HG02943 (cell line): ENCODE measurements at regions not wholly inside any gene's neighbourhood (a gene's known extent, or its start where the extent isn't known, plus 50 kb on each side); places are given as distances from the start of the nearest gene placed in this dataset.
A peak's percentile ranks its signal among the peaks of the same experiment; 100 is the strongest.

Source experiments
- ATAC-seq: cut with Tn5 transposase; IDR thresholded peaks from one replicate; pipeline ENCODE4 v1.9.1; 2021; ENCODE audit warnings: mild to moderate bottlenecking, low read depth, moderate library complexity; ENCODE audit not compliant: unreplicated experiment

DNA sequence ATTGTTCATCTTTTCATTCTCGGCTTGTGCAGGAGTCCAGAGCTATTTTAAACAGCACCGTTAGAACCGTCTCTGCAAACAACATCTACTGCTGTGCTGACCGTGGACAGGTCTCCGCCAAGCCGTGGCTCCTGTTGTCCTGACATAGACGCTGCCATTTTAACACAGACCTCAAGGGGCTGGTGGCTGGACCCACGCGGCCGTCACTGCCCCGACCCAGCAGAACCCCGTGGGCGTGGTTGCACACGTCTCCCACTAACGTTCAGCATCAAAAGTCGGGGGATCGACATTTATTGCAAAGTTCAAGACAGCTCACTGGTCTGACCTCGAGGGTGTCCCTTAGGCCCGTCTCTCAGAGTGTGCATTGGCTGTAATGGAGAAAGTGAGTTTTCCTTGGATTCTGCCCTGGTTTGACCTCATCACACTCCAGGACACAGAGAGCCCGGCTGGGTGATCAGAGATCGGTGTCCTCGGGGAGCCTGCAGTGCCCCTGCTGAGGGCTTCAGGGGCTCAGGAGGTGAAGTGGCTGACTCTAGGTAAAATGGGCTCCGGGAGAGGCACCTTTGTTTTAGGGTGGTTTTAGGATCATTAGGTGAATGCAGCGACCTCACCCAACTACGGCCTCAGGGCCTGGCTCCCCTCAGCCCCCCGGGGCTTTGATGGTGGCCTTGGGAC lies 363.2 kb downstream of the THBS2 start:
- no peak for ATAC-seq

DNA sequence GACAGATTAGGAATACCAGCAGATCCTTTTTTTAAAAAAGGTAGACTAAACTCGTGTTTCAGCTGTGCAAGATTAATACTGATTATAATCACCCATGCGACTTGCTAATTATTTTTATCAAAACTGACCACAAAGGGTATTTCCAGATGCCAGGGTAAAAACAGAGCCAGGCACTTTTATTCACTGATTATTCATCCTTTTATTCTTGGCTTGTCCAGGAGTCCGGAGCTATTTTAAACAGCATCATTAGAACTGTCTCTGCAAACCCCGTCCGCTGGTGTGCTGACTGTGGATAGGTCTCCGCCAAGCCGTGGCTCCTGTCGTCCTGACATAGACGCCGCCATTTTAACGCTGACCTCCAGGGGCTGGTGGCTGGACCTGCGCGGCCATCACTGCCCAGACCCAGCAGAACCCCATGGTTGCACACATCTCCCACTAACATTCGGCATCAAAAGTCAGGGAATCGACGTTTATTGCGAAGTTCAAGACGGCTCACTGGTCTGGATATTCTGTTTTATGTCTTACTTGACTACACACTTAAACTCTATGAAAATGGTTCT lies 364.8 kb downstream of the THBS2 start:
- ATAC-seq, result no peak

DNA sequence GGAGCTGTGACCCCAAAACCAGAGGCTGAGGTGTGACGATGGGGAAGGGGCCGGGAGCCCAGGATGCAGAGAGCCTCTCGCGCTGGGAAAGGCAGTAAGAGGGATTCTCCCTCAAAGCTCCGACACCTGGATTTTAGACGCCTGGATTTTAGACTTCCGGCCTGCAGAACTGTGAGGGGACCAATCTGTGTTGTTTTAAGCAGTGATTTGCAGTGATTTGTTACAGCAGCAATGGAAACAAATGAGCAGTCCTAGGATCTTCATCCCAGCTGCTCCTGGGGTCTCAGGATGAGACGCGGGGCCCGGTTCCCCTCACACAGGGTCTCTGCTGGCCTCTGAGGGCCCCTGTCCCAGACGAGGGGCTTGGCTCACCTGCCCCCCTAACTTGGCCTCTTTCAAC lies 365.5 kb downstream of the THBS2 start:
- no peak for ATAC-seq

DNA sequence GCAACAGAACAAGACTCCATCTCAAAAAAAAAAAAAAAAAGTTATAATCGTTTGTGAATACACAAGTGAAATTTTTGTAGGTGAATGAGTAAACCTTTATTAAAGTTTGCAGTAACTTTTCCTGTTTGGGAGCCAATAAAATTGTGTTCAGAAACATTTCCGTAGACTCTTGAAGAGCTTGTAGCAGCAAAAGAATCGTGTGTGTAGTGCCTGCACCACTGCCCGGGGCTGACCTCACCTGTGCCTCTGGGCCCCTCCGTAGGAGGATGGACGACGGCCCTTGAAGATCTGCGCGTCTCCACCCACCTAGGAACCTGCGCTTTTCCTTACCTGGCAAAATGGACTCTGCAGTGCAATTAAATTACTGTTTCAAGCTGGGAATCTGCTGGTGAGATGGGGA lies 366.0 kb downstream of the THBS2 start:
- no peak for ATAC-seq

DNA sequence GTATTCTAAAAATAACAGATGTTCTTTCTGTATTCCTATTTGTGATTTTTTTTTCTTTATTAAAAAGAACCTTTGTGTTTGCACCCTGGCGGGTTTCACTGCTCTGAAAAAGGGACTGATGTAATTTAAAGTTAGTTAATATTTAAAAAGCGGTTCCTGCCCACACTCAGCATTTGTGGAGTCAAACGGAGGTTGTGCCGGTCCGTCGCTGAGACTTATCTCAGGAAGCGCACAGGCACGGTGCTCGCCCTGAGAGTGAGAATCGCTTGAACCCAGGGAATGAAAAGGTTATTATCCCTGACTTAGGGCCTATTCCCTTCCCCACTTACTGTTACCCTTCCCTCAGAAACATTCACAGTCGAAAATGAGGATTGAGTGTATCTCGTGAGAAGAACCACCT lies 366.7 kb downstream of the THBS2 start:
- ATAC-seq, result no peak

DNA sequence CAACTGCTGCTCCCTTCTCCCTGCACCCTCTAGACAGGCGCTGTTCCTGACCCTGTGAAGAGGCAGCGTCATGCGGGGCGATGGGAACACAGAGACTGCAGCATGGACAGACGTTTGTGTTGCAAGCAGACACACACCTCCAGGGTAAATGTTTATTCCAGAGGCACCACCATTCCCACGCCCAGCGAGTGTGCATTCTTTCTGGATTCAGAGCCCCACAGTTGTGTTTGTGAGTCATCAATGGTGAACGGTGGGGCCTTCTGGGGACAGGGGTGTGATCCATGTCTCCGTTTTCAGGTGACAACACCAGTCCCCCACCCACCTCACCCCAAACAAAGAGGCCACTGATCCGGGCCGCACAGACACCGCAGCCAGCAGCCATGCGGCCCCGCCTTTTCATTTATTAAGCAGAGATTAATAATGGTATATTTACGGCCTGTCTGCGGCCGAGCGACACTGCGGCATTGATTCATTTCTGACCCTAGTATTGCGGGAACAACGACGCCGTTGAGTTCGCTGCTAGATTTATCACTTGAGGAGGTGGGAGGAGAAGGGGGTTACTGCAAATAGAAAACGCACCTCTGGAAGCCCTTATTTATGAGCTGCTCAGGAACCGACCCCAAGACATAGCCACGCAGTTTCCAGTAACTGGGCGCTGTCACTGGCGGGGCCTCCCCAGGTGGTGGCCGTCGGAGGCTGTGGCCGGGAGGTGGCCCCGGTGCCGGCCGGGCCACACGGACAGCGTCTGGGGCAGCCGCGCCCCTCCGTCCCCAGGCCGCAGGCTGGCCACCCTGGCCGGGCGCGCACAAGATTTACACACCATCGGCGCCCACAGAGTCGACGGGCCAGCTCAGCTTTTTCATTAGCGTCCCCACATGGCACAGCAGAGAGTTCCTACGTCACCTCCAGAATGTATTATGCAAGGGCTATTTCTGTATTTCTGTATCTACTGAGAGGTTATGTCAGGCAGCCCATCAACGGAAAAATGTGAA lies 367.6 kb downstream of the THBS2 start:
- no peak for ATAC-seq

DNA sequence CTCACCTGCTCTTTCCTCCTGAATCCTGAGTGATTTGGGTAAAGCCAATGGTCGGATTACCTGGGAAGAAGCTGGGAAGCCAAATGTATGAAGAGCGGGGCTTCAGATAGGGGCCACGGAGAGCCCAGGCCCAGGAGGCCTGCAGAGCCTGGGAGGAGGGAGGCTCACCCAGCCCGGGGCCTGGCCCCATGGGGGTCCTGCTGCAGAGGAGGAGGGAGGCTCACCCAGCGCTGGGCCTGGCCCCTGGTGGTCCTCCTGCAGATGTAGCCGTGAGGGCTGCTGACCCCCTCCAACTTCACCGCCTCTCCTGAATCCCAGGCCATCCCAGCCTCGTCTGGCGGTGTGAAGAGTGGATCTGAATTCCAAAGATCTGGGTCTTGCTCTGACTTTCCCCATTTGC lies 368.4 kb downstream of the THBS2 start:
- ATAC-seq, result no peak

DNA sequence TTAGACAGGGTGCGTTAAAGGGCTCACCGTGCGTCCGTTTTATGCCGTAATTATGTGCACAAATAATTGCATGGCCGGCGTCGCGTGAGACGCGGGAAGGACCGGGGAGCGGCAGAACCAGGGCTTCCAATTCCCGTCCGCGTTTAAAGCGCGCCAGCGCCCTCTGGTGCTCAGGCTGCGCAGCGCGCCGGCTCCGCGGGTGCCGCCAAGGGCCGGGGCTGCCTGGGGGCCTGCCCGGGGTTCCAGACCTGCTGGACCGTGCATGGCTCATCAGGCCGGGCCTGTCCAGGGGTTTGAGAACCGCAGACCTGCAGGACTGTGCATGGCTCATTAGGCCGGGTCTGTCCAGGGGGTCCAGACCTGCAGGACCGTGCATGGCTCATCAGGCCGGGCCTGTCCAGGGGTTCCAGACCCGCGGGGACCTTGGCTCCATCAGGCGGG lies 369.0 kb downstream of the THBS2 start:
- ATAC-seq, result peak; percentile 89

DNA sequence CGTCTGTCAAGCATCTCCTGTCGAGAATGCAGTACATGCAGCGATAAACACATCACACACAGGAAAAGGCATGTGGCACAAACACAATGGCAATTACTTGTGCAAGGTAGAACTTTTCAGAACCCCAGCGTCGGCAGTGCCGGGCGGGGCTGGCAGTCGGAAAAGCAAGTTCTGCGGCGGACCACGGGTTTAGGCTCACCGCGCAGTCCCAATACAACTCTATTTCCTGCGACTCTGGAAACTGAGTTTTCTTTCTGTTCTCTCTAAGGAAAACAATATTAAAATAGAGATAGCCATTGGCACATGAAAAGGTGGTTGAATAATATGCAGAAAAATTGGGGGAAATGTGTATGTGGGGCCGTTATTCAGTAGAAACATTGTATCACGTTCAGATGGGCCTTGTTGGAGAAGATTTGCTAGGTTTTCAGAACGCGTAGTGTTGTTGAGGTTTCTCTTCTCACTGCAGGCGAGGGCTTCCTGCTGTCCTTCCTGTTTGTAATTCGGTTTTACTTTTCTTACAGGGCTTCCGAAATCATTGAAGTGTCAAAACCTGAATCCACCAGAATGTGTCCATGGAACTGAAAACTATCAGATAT lies 369.5 kb downstream of the THBS2 start:
- ATAC-seq, result peak; percentile 59

DNA sequence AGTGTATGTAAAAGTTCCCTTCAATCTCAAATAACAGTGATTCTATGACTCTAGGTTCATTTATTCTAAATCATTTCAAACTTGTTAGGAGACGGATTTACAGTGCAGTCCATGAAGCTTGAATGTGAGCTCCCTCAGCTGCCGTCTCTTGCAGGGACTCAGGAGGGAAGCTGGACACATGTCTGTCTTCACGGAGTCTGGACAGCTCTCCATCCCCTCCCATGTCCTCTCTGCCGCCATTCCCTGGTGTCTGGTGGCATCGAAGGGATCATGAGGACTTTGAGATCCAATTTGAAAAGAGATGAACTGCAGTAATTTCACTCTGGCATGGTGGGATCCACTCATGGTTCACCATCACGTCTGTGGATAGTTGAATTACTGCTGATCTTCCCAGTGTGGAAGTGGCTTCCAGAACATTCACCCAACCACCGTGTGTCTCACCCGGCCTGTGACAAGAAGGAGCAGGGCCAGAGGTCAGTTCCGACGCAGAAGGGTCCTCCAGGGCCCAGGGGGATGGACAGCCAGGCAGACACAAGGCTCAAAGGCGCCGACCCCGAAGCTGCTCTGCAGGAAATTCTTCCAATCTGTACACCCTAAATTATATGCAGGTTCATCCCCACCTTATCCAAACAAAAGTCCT lies 370.1 kb downstream of the THBS2 start:
- ATAC-seq, result no peak

DNA sequence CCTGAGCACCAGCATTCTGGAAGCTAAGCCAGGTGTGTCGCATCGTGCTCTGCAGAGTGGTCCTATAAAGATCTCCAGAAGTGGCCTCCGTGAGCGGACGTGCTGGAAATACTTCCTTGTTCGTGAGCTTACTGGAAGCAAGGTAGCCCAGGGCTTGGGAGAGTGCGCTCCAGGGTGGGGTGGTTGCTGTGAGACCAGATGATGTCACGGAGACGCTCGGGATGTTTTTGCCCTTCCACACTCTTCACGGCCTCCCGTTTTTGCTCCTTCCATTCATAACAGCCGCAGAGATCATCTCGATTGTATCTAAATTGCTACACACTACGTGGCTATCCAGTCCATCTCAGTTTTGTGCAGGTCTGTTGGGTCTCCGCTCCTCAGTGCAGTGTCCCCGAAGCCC lies 373.4 kb downstream of the THBS2 start:
- ATAC-seq, result no peak

DNA sequence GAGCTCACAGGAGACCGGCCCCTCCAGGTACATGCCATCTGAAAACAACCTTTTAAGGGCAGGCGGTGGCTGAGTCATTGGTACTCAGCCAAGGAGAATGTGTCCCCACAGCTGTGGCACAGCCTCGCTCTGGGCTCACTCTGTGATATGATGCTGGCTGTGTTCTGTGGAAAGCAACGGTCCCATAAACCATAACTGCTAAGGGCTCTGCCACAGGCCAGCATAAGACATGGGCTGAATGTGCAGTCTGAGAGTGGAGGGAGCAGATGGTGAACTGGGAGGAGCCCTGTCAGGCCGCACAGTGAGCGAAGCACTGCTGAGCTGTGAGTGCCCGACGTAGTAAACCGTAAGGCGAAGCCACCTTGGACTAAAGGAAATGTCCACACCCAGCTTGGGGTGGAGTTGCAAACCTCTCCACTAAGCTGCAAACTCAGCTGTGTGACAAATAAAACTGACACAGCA lies 375.8 kb downstream of the THBS2 start:
- ATAC-seq, result no peak

DNA sequence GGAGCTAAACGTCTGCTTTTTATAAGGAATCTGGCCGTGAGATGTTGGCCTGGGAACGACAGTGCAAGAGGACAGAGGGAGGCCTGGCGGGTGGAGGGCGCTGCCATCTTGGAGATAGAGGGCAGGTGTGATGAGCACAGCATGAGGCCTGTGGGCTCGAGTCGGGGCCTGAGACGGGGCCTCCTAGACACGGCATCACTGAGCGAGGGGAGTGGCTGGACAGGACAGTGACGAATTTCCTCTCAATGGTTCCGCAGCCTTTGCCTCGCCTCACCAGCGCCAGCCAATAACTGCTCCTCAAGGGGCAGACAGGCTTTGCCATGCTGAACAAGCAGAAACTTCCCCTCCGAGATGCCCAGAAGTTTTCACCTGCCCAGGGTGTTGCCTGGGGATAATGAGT lies 376.7 kb downstream of the THBS2 start:
- no peak for ATAC-seq

DNA sequence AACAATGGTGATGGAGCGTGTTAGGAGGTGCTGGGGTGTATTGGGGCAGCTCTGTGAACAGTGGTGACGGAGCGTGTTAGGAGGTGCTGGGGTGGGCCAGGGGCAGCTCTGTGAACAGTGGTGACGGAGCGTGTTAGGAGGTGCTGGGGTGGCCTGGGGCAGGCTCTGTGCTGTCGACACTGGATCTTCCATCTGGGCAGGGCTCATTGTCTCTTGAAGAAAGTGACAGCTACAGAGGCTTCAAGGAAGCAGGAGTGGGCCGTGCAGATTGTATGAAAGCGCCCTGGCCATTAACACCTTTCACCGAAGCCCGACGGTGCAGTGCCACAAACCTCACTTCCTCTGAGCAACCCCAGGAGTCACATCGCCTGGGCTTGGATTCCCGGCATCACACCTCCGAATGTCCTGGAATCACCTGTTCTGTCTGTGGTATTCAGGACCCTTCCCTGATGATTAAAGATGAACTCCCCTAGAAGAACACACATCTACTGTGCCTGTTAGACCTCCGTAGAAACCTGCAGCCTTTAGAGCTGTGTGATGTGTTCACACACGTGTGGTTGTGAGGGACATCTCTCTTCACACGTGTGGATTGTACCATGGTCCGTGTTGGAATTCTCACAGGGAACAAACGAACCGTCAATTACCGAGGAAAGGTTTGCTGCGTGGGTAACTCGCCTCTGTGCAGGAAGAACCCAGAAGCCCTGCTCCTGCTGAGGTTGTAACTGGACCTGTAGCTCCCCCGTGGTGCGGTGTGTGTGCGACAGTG lies 377.7 kb downstream of the THBS2 start:
- ATAC-seq, result no peak

DNA sequence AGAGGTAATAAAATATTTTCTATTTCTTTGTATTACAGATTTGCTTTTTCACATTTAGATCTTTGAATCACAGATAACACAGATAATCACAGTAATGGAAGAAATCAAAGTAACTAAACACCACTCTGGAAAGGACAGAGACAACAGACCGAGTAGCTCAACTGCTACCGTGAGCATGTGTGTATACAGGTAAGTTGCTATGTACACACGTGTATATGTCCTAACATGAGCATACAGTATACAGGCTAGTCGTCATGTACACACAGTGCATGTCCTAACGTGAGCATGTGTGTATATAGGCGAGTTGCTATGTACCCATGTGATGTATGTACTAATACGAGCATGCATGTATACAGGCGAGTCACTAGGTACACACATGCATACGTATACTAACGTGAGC lies 379.0 kb downstream of the THBS2 start:
- ATAC-seq, result no peak

DNA sequence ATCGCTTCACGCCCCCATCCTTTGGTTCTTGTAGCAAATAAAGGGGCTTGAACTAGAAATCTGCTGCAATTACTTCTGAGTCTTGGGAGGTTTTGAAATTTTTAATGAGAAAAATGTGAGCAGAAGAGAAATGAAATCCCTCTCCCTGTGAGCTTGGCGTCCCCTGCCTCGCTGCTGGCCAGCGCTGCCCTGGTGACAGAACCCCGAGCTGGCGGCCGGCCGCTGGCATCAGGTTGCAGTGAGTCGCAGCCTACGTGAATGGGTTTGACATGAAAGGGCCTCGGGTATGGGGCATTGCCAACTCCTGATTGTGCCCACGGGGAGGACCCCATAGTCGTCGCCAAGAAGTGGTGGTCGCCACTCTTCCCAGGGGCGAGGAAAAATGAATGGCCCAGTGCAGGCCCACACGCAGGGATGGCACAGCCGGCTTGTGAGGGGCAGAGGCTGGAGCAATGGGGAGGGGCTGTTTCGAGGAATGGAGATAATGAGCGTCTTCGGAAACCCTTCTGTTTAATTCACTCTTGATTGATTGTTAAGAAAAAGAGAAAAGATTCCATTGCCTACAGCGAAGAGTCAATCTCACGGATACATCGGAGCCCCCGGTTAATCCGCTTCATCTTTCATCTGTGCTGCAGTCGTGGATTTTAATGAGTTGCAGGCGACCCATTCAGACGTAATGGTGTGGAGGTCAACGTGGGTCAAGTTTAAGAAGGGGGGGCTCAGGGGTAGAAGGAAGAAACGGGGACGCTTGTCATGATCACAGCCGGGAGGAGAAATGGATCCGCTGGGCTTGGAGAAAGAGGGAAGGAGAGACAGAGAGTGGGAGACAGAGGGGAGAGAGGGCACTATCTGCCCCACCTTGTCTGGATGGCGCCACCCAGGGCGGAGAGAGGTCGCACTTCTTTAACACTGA lies 380.1 kb downstream of the THBS2 start:
- no peak for ATAC-seq

DNA sequence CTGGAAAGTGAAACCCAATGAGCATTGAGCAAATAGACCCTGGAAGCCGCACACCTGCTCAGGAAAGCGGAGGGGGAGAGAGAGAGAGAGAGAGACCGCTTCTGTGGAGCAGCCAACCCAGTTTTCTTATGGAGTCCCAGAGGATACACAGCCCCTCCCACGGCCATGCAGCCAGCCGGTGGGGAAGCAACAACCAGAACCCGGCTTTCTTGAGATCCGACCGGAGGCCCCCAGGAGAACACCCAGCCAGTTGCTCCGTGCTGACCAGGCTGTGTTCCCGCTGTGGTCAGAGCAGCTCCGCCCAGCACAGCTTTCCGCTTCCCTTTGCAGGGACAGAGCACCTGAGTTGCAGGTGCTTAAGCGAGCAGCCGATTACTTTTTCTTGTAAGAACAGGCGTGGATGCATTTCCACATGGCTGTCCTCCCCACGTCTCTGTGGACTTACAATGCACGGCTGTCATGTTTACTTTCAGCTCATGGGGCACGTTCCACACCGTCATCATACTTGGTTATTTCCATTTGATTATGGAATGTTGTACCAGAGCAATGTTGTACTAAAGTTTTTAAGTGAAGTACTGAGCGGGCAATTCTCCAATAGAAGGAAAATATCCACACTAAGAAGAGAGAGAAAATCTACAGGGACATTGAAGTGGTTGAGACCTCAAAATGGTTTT lies 381.9 kb downstream of the THBS2 start:
- ATAC-seq, result no peak

DNA sequence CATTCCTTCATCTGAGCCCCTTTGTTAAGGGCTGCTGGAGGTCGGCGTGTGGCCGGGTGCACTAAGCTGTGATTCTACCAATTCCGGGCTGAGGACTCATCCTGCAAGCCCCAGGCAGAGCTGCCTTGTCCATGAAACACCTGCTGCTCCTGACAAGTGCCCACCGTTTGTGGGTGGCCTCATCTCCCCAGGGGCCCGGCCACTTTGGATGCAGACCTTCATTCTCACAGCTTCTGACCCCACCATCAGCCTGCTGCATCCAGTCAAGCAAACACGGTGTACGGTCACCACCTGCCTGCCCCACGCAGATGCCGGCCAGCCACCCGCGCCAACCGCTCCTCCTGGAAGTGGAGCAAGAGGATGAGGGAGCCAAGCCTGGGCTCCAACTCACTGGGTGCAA lies 382.7 kb downstream of the THBS2 start:
- no peak for ATAC-seq
